ENCODE measurements at regions not wholly inside any gene's neighbourhood (a gene's known extent, or its start where the extent isn't known, plus 50 kb on each side); places are given as distances from the start of the nearest gene placed in this dataset.

- intact Hi-C loops (cut with micrococcal nuclease): no loop called here
- Mint-ChIP-seq H3K9me3 (peaks cover 4 to 10% of the 10 kb centered on the region in 2 donors), H3K27ac (no peak overlapping the region)
Measured at GRCh38 chr5:8396756-8397155, 527.8 kb downstream of the MTRR start.

GRCh38 chr5:8399471-8399870, 530.5 kb downstream of the MTRR start:
- Histone ChIP-seq H3K4me1 (ENCODE audit: control insufficient read depth, insufficient read depth, low read length) (no peaks in the 10 kb centered on the region), H3K27ac (ENCODE audit: low read length) (no peak overlapping the region), H3K36me3 (ENCODE audit: control insufficient read depth, insufficient read depth, low read length) (no peaks in the 10 kb centered on the region), H3K9me3 (ENCODE audit: control insufficient read depth, insufficient read depth, low read length) (peaks cover 2% of the 10 kb centered on the region), H3K27me3 (ENCODE audit: control insufficient read depth, insufficient read depth, low read length) (no peaks in the 10 kb centered on the region), H3K4me3 (ENCODE audit: low read length) (no peak overlapping the region)
- no peak for DNase-seq
- Mint-ChIP-seq H3K27me3 (ENCODE audit: low read depth in 2 of 2) (no peaks in the 10 kb centered on the region), H3K27ac (no peak overlapping the region), H3K4me3 (no peak overlapping the region), H3K9me3 (peaks cover 4 to 10% of the 10 kb centered on the region in 2 donors), H3K4me1 (no peaks in the 10 kb centered on the region), H3K36me3 (no peaks in the 10 kb centered on the region)
- no peak for TF ChIP-seq CTCF (IDR thresholded peaks at IDR 0.05)
- intact Hi-C loops (cut with micrococcal nuclease): no loop called here
- no peak for ATAC-seq
- WGBS (ENCODE audit: insufficient coverage): 90% methylated on average over 3 of the region's 4 CpGs

More at GRCh38 chr5:8396756-8397155, 527.8 kb downstream of the MTRR start:
- H3K4me3 ChIP-seq (ENCODE audit: low read length): no peak overlapping the region
- ATAC-seq: no peak
- Mint-ChIP-seq H3K4me3 (no peak overlapping the region), H3K4me1 (no peaks in the 10 kb centered on the region), H3K36me3 (no peaks in the 10 kb centered on the region), H3K27me3 (ENCODE audit: low read depth in 2 of 2) (no peaks in the 10 kb centered on the region)
- H3K36me3 ChIP-seq (ENCODE audit: control insufficient read depth, insufficient read depth, low read length): no peaks in the 10 kb centered on the region
- 75% methylated on average over 2 of the region's 2 CpGs for WGBS (ENCODE audit: insufficient coverage)
- H3K27ac ChIP-seq (ENCODE audit: low read length): no peak overlapping the region
- no peak for TF ChIP-seq CTCF (IDR thresholded peaks at IDR 0.05)
- peaks cover 2% of the 10 kb centered on the region for H3K9me3 ChIP-seq (ENCODE audit: control insufficient read depth, insufficient read depth, low read length)
- H3K4me1 ChIP-seq (ENCODE audit: control insufficient read depth, insufficient read depth, low read length): no peaks in the 10 kb centered on the region
- DNase-seq: no peak
- H3K27me3 ChIP-seq (ENCODE audit: control insufficient read depth, insufficient read depth, low read length): no peaks in the 10 kb centered on the region

- H3K9me3 ChIP-seq (ENCODE audit: control insufficient read depth, insufficient read depth, low read length): peaks cover 6% of the 10 kb centered on the region
- Mint-ChIP-seq H3K27ac (no peak overlapping the region), H3K4me1 (no peaks in the 10 kb centered on the region), H3K36me3 (no peaks in the 10 kb centered on the region), H3K27me3 (ENCODE audit: low read depth in 2 of 2) (no peaks in the 10 kb centered on the region), H3K9me3 (peaks cover 6 to 16% of the 10 kb centered on the region in 2 donors), H3K4me3 (no peak overlapping the region)
- H3K27ac ChIP-seq (ENCODE audit: low read length): no peak overlapping the region
- H3K27me3 ChIP-seq (ENCODE audit: control insufficient read depth, insufficient read depth, low read length): no peaks in the 10 kb centered on the region
- H3K4me1 ChIP-seq (ENCODE audit: control insufficient read depth, insufficient read depth, low read length): no peaks in the 10 kb centered on the region
- WGBS (ENCODE audit: insufficient coverage): 50% methylated on average over 1 of the region's 2 CpGs
- H3K36me3 ChIP-seq (ENCODE audit: control insufficient read depth, insufficient read depth, low read length): no peaks in the 10 kb centered on the region
- ATAC-seq (no peak), DNase-seq (no peak)
- intact Hi-C loops (cut with micrococcal nuclease): no loop called here
- no peak overlapping the region for H3K4me3 ChIP-seq (ENCODE audit: low read length)
- TF ChIP-seq CTCF (IDR thresholded peaks at IDR 0.05): no peak
Measured at GRCh38 chr5:8408258-8408657, 539.3 kb downstream of the MTRR start.

GRCh38 chr5:8410618-8411017, 541.7 kb downstream of the MTRR start:
- H3K36me3 Mint-ChIP-seq: no peaks in the 10 kb centered on the region
- no peak for ATAC-seq
- Histone ChIP-seq H3K36me3 (ENCODE audit: control insufficient read depth, insufficient read depth, low read length) (no peaks in the 10 kb centered on the region), H3K27ac (ENCODE audit: low read length) (no peak overlapping the region), H3K4me1 (ENCODE audit: control insufficient read depth, insufficient read depth, low read length) (no peaks in the 10 kb centered on the region), H3K9me3 (ENCODE audit: control insufficient read depth, insufficient read depth, low read length) (peaks cover 6% of the 10 kb centered on the region), H3K4me3 (ENCODE audit: low read length) (no peak overlapping the region), H3K27me3 (ENCODE audit: control insufficient read depth, insufficient read depth, low read length) (no peaks in the 10 kb centered on the region)
- H3K9me3 Mint-ChIP-seq: peaks cover 15 to 33% of the 10 kb centered on the region in 2 donors
- H3K4me3 Mint-ChIP-seq: no peak overlapping the region
- WGBS (ENCODE audit: insufficient coverage): 83% methylated on average over 4 of the region's 4 CpGs
- no peaks in the 10 kb centered on the region for H3K27me3 Mint-ChIP-seq (ENCODE audit: low read depth in 2 of 2)
- H3K27ac Mint-ChIP-seq: no peak overlapping the region
- no peak for TF ChIP-seq CTCF (IDR thresholded peaks at IDR 0.05)
- intact Hi-C loops (cut with micrococcal nuclease): no loop called here
- no peaks in the 10 kb centered on the region for H3K4me1 Mint-ChIP-seq
- no peak for DNase-seq

Data from natural killer cell (primary cell).